Calu3 (cell line): ENCODE measurements at regions not wholly inside any gene's neighbourhood (a gene's known extent, or its start where the extent isn't known, plus 50 kb on each side); places are given as distances from the start of the nearest gene placed in this dataset.

Experiments used
- BruUV-seq: library from RNA; stranded (reverse); fragments of 400-500 nt; replicated peaks from 2 replicates; lab custom pipeline; 2021; lab: Mats Ljungman, UMichigan
- CTCF ChIA-PET: fragments of 300-600 bp; sonication (Branson Sonifier 250); formaldehyde crosslinking; loops from one replicate; lab custom pipeline; 2022; ENCODE audit warnings: antibody characterized with exemption; lab: Charles Lee
- DNase-seq: peaks from one replicate; pipeline ENCODE4 v3.0.0; 2022
- H3K27ac Mint-ChIP-seq: one replicate; pipeline ENCODE4 v1.8.0; 2022; ENCODE audit warnings: mixed read lengths; ENCODE audit not compliant: unreplicated experiment
- H3K27me3 Mint-ChIP-seq: one replicate; pipeline ENCODE4 v1.8.0; 2022; ENCODE audit warnings: mixed read lengths; ENCODE audit not compliant: unreplicated experiment
- H3K36me3 Mint-ChIP-seq: one replicate; pipeline ENCODE4 v1.8.0; 2022; ENCODE audit warnings: mild to moderate bottlenecking, moderate library complexity, mixed read lengths; ENCODE audit not compliant: insufficient read depth, unreplicated experiment
- H3K4me1 Mint-ChIP-seq: one replicate; pipeline ENCODE4 v1.8.0; 2022; ENCODE audit warnings: mild to moderate bottlenecking, low read depth, mixed read lengths; ENCODE audit not compliant: unreplicated experiment
- H3K4me3 Mint-ChIP-seq: one replicate; pipeline ENCODE4 v1.8.0; 2022; ENCODE audit warnings: mild to moderate bottlenecking, low read depth, moderate library complexity, mixed read lengths; ENCODE audit not compliant: unreplicated experiment
- H3K9me3 Mint-ChIP-seq: one replicate; pipeline ENCODE4 v1.8.0; 2022; ENCODE audit warnings: low read depth, mixed read lengths; ENCODE audit not compliant: unreplicated experiment
- CTCF ChIP-seq: fragments of 200-600 bp; IDR thresholded peaks from one replicate; pipeline ENCODE4 v1.8.0; 2022; ENCODE audit warnings: antibody characterized with exemption; ENCODE audit not compliant: unreplicated experiment
- intact Hi-C: fragments of 100-400 bp; cut with micrococcal nuclease; formaldehyde crosslinking; loops from one replicate; pipeline ENCODE4 v1.10.0; 2022; ENCODE audit not compliant: unreplicated experiment

GRCh38 chr5:155767470-155767869 lies 559.5 kb upstream of the SGCD start:
- BruUV-seq = no TSS peak
- Mint-ChIP-seq H3K4me1 (no peaks in the 10 kb centered on the region), H3K9me3 (peaks cover 24% of the 10 kb centered on the region), H3K27ac (no peak overlapping the region), H3K27me3 (no peaks in the 10 kb centered on the region), H3K36me3 (no peaks in the 10 kb centered on the region), H3K4me3 (no peak overlapping the region)
- intact Hi-C loops = no loop called here
- no peak for DNase-seq
- no peak for TF ChIP-seq CTCF
- CTCF ChIA-PET = no interaction called here

- DNase-seq = no peak
- Mint-ChIP-seq H3K4me3 (no peak overlapping the region), H3K36me3 (no peaks in the 10 kb centered on the region), H3K27ac (no peak overlapping the region), H3K4me1 (no peaks in the 10 kb centered on the region), H3K27me3 (no peaks in the 10 kb centered on the region), H3K9me3 (peaks cover 21% of the 10 kb centered on the region)
- CTCF ChIA-PET = no interaction called here
- no TSS peak for BruUV-seq
- no peak for TF ChIP-seq CTCF
- intact Hi-C loops = no loop called here
Observed at GRCh38 chr5:155768332-155768731, 558.6 kb upstream of the SGCD start.

- Mint-ChIP-seq H3K36me3 (no peaks in the 10 kb centered on the region), H3K9me3 (peaks cover 20% of the 10 kb centered on the region), H3K4me3 (no peak overlapping the region), H3K27me3 (no peaks in the 10 kb centered on the region), H3K27ac (no peak overlapping the region), H3K4me1 (no peaks in the 10 kb centered on the region)
- DNase-seq = no peak
- no TSS peak for BruUV-seq
- TF ChIP-seq CTCF = no peak
- intact Hi-C loops = no loop called here
- CTCF ChIA-PET = no interaction called here
Observed at GRCh38 chr5:155772009-155772662, 554.8 kb upstream of the SGCD start.

DNA sequence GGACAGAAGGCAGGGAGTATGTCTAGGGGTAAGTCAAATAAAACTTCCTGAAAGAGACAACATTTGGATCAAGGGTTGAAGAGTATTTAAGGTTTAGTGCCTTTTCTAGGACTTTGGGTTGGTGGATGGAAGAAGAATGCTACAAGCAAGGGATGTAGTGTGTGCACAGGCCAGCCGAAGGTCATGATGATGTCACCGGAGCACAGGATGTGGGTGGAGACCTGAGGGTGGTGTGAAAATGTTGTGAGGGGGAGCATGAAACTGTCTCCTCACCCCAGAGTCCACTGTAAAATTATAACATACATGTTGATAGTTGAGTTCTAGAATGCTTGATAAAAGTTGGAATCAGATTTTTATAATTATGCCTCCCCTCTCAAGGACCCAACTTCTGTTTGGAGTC lies 553.3 kb upstream of the SGCD start:
- no TSS peak for BruUV-seq

More for the DNA sequence above, 553.3 kb upstream of the SGCD start:
- H3K4me1 Mint-ChIP-seq = no peaks in the 10 kb centered on the region
- no peak overlapping the region for H3K4me3 Mint-ChIP-seq
- intact Hi-C loops = no loop called here
- H3K9me3 Mint-ChIP-seq = peaks cover 20% of the 10 kb centered on the region
- no peak overlapping the region for H3K27ac Mint-ChIP-seq
- no peak for TF ChIP-seq CTCF
- DNase-seq = no peak
- no peaks in the 10 kb centered on the region for H3K36me3 Mint-ChIP-seq
- H3K27me3 Mint-ChIP-seq = no peaks in the 10 kb centered on the region
- CTCF ChIA-PET = no interaction called here
